A673 (cell line): ENCODE measurements at regions not wholly inside any gene's neighbourhood (a gene's known extent, or its start where the extent isn't known, plus 50 kb on each side); places are given as distances from the start of the nearest gene placed in this dataset.

ENCODE experiments used
- BruUV-seq: library from RNA; stranded (reverse); fragments of 400-500 nt; replicated peaks from 2 replicates; lab custom pipeline; 2021; lab: Mats Ljungman, UMichigan
- CTCF ChIA-PET: fragments of 300-600 bp; sonication (Branson Sonifier 250); formaldehyde crosslinking; loops from one replicate; lab custom pipeline; 2022; ENCODE audit warnings: antibody characterized with exemption; lab: Charles Lee
- POLR2A ChIA-PET: fragments of 300-600 bp; sonication (Branson Sonifier 250); formaldehyde crosslinking; loops from one replicate; lab custom pipeline; 2022; ENCODE audit warnings: antibody characterized with exemption; ENCODE audit not compliant: low non-redundant PET; lab: Charles Lee
- DNase-seq: peaks from one replicate; pipeline ENCODE4 v3.0.0-alpha.2; 2015; ENCODE audit warnings: low spot score
- H3K27ac ChIP-seq: fragments of 200-600 bp; sonication (generic); 2 replicates; pipeline ENCODE4 v1.5.1; 2016; ENCODE audit warnings: mixed run types, low read depth, mild to moderate bottlenecking, mixed read lengths, antibody characterized with exemption, low read length; ENCODE audit not compliant: poor library complexity, severe bottlenecking
- H3K27me3 ChIP-seq: fragments of 200-600 bp; sonication (generic); replicated peaks from 2 replicates; pipeline ENCODE4 v1.6.1; 2017; ENCODE audit warnings: mixed run types, low read depth, mild to moderate bottlenecking, mixed read lengths, antibody characterized with exemption, low read length; ENCODE audit not compliant: insufficient read depth, poor library complexity
- H3K36me3 ChIP-seq: fragments of 200-600 bp; sonication (generic); 2 replicates; pipeline ENCODE4 v1.6.1; 2016; ENCODE audit warnings: mixed run types, mild to moderate bottlenecking, mixed read lengths, antibody characterized with exemption, low read length; ENCODE audit not compliant: insufficient read depth, poor library complexity, severe bottlenecking
- H3K4me1 ChIP-seq: fragments of 200-600 bp; sonication (generic); 2 replicates; pipeline ENCODE4 v1.6.1; 2017; ENCODE audit warnings: mixed run types, mild to moderate bottlenecking, mixed read lengths, antibody characterized with exemption, low read length; ENCODE audit not compliant: insufficient read depth, poor library complexity, severe bottlenecking
- H3K4me3 ChIP-seq: fragments of 200-600 bp; sonication (generic); 2 replicates; pipeline ENCODE4 v1.5.1; 2016; ENCODE audit warnings: low read depth, mixed run types, mild to moderate bottlenecking, mixed read lengths, low read length; ENCODE audit not compliant: poor library complexity, severe bottlenecking
- H3K9me3 ChIP-seq: fragments of 200-600 bp; sonication (generic); 2 replicates; pipeline ENCODE4 v1.6.1; 2016; ENCODE audit warnings: mixed run types, low read depth, mild to moderate bottlenecking, mixed read lengths, antibody characterized with exemption, low read length; ENCODE audit not compliant: poor library complexity, severe bottlenecking
- EZH2 ChIP-seq: fragments of 200-600 bp; sonication (generic); IDR thresholded peaks from 2 replicates; pipeline ENCODE4 v1.6.1; 2017; ENCODE audit warnings: borderline replicate concordance, low read depth, mild to moderate bottlenecking, mixed read lengths, antibody characterized with exemption, low read length; ENCODE audit not compliant: poor library complexity, severe bottlenecking
- intact Hi-C: fragments of 100-400 bp; cut with micrococcal nuclease; formaldehyde crosslinking; loops from one replicate; pipeline ENCODE4 v1.10.0; 2022; ENCODE audit not compliant: unreplicated experiment
- TF ChIP-seq, protein P1 (sequence below): fragments of 300-800, 200-600 bp; sonication (generic); conservative IDR thresholded peaks from 2 replicates; pipeline ENCODE4 v1.5.1; 2017; ENCODE audit warnings: low read depth, mild to moderate bottlenecking, antibody characterized with exemption, low read length, moderate library complexity, mixed read lengths

DNA sequence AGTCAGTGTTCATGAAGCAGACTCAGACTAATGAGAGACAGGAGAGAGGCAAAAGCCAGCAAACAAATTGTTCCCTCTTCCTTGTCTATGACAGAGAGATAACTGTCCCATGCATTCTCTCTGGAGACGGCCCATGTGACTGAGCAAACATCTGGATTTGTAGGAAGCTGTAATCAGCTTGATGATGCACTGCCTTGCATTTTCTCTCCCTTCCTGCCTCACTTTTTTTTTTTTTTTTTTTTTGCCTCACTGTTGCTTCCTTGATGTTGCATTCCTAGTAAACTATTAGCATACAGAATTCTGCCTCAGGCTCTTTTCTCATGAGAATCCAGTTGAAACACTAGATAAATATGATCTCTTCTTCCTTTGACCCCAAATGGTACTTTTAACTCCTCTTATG lies 134.5 kb downstream of the HHIPL2 start:
- CTCF ChIA-PET = no interaction called here
- Histone ChIP-seq H3K4me1 (no peaks in the 10 kb centered on the region), H3K36me3 (no peaks in the 10 kb centered on the region), H3K4me3 (no peak overlapping the region), H3K27ac (no peak overlapping the region), H3K9me3 (no peaks in the 10 kb centered on the region), H3K27me3 (peaks cover 21% of the 10 kb centered on the region)
- BruUV-seq = no TSS peak
- DNase-seq = no peak
- POLR2A ChIA-PET = no interaction called here
- intact Hi-C loops = no loop called here
- TF ChIP-seq, protein P1, sequence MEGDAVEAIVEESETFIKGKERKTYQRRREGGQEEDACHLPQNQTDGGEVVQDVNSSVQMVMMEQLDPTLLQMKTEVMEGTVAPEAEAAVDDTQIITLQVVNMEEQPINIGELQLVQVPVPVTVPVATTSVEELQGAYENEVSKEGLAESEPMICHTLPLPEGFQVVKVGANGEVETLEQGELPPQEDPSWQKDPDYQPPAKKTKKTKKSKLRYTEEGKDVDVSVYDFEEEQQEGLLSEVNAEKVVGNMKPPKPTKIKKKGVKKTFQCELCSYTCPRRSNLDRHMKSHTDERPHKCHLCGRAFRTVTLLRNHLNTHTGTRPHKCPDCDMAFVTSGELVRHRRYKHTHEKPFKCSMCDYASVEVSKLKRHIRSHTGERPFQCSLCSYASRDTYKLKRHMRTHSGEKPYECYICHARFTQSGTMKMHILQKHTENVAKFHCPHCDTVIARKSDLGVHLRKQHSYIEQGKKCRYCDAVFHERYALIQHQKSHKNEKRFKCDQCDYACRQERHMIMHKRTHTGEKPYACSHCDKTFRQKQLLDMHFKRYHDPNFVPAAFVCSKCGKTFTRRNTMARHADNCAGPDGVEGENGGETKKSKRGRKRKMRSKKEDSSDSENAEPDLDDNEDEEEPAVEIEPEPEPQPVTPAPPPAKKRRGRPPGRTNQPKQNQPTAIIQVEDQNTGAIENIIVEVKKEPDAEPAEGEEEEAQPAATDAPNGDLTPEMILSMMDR = no peak
- TF ChIP-seq EZH2 = no peak

DNA sequence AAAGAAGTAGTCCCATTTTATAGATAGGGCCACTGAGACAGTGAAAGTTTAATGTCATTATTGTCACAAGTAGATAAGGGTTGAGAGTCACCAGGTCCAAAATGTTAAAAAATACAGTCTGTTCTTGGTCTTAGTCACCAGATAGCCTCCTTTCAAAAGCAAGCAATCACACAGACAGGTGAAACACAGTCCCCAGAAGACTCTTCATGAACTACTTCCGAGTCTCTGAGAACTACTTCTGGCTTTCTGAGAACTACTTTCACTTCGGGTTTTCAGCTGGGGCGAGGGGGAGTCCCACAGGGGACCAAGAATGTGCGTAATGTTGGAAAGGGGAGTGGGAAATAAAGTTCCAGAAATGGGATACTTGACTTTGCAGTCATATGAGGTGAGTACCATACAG lies 143.2 kb downstream of the HHIPL2 start:
- Histone ChIP-seq H3K9me3 (no peaks in the 10 kb centered on the region), H3K4me1 (no peaks in the 10 kb centered on the region), H3K27me3 (no peaks in the 10 kb centered on the region), H3K27ac (no peak overlapping the region), H3K36me3 (no peaks in the 10 kb centered on the region), H3K4me3 (no peak overlapping the region)
- intact Hi-C loops = no loop called here
- ChIA-PET CTCF (no interaction called here), POLR2A (no interaction called here)
- no TSS peak for BruUV-seq
- TF ChIP-seq, protein P1 = no peak
- TF ChIP-seq EZH2 = no peak
- DNase-seq = no peak

DNA sequence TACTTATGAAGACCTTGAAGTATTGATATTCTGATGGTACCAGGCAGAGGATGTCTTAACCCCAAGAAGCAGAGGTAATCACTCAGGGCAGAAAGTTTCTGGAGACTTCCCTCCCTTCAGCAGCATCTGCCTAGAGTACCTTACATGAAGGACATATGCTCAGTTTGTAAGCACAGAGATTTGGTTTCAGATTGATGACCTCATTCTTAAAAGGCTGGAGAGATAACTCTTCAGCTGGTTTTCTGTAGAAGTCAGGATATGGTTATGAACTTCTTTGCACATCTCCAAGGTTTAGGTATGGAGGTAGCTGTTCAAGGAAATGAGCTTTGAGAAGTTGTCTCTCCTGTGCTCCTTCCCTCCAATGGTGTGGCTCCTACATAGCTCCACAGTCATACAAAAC lies 148.7 kb downstream of the HHIPL2 start:
- H3K9me3 ChIP-seq = no peaks in the 10 kb centered on the region
- no peak overlapping the region for H3K27ac ChIP-seq
- H3K27me3 ChIP-seq = no peaks in the 10 kb centered on the region
- intact Hi-C loops = no loop called here
- TF ChIP-seq, protein P1 = no peak
- no peak for TF ChIP-seq EZH2
- CTCF ChIA-PET = no interaction called here
- no TSS peak for BruUV-seq
- DNase-seq = no peak
- no peaks in the 10 kb centered on the region for H3K36me3 ChIP-seq
- H3K4me1 ChIP-seq = no peaks in the 10 kb centered on the region
- POLR2A ChIA-PET = no interaction called here
- H3K4me3 ChIP-seq = no peak overlapping the region
